ENCODE measurements at regions not wholly inside any gene's neighbourhood (a gene's known extent, or its start where the extent isn't known, plus 50 kb on each side); places are given as distances from the start of the nearest gene placed in this dataset.

GRCh38 chr3:150073031-150073430 is 102.3 kb upstream of the PFN2 start:
- Histone ChIP-seq H3K36me3 (no peaks in the 10 kb centered on the region), H3K27me3 (no peaks in the 10 kb centered on the region), H3K4me1 (no peaks in the 10 kb centered on the region), H3K9me3 (no peaks in the 10 kb centered on the region), H3K27ac (no peak overlapping the region), H3K4me3 (no peak overlapping the region)
- DNase-seq (no peak), ATAC-seq (no peak), FAIRE-seq (no peak)
- 75 to 79% methylated on average over 2 of the region's 2 CpGs for WGBS, 2 donors
- TF ChIP-seq CTCF (IDR thresholded peaks at IDR 0.05), result no peak
- intact Hi-C loops (cut with DNase I), result no loop called here

- Histone ChIP-seq H3K9me3 (no peaks in the 10 kb centered on the region), H3K27ac (no peak overlapping the region), H3K36me3 (no peaks in the 10 kb centered on the region), H3K27me3 (no peaks in the 10 kb centered on the region), H3K4me3 (no peak overlapping the region), H3K4me1 (no peaks in the 10 kb centered on the region)
- TF ChIP-seq CTCF (IDR thresholded peaks at IDR 0.05), result no peak
- no peak for ATAC-seq
- intact Hi-C loops (cut with DNase I), result no loop called here
- FAIRE-seq, result no peak
- WGBS, 2 donors, result 84 to 87% methylated on average over 6 of the region's 6 CpGs
- no peak for DNase-seq
These were observed 101.9 kb upstream of the PFN2 start for GRCh38 chr3:150072576-150072975.

- H3K27me3 ChIP-seq, result no peaks in the 10 kb centered on the region
- H3K36me3 ChIP-seq, result no peaks in the 10 kb centered on the region
- no peak overlapping the region for H3K27ac ChIP-seq
- WGBS, 2 donors, result 96 to 97% methylated on average over 4 of the region's 4 CpGs
- no peak for FAIRE-seq
- no peak for ATAC-seq
- intact Hi-C loops (cut with DNase I), result no loop called here
- H3K9me3 ChIP-seq, result no peaks in the 10 kb centered on the region
- no peaks in the 10 kb centered on the region for H3K4me1 ChIP-seq
- TF ChIP-seq CTCF (IDR thresholded peaks at IDR 0.05), result no peak
- H3K4me3 ChIP-seq, result no peak overlapping the region
- DNase-seq, result no peak
These were observed 99.6 kb upstream of the PFN2 start for GRCh38 chr3:150070271-150070670.

- no peak overlapping the region for H3K27ac ChIP-seq
- H3K4me3 ChIP-seq, result no peak overlapping the region
- no peaks in the 10 kb centered on the region for H3K4me1 ChIP-seq
- intact Hi-C loops (cut with DNase I), result no loop called here
- no peaks in the 10 kb centered on the region for H3K9me3 ChIP-seq
- ATAC-seq (no peak), FAIRE-seq (no peak), DNase-seq (no peak)
- no peak for TF ChIP-seq CTCF (IDR thresholded peaks at IDR 0.05)
- no peaks in the 10 kb centered on the region for H3K27me3 ChIP-seq
- H3K36me3 ChIP-seq, result no peaks in the 10 kb centered on the region
- 87 to 95% methylated on average over 1 of the region's 1 CpG for WGBS, 2 donors
These were observed 98.9 kb upstream of the PFN2 start for GRCh38 chr3:150069633-150070032.

GRCh38 chr3:150069154-150069527 is 98.4 kb upstream of the PFN2 start:
- TF ChIP-seq CTCF (IDR thresholded peaks at IDR 0.05), result no peak
- FAIRE-seq (no peak), ATAC-seq (no peak), DNase-seq (no peak)
- WGBS, 2 donors, result 38 to 57% methylated on average over 1 of the region's 1 CpG
- no peaks in the 10 kb centered on the region for H3K9me3 ChIP-seq
- H3K4me1 ChIP-seq, result no peaks in the 10 kb centered on the region
- H3K27ac ChIP-seq, result no peak overlapping the region
- intact Hi-C loops (cut with DNase I), result no loop called here
- no peaks in the 10 kb centered on the region for H3K36me3 ChIP-seq
- no peaks in the 10 kb centered on the region for H3K27me3 ChIP-seq
- no peak overlapping the region for H3K4me3 ChIP-seq
